Posterior vena cava (tissue), 2 donors: ENCODE measurements at regions not wholly inside any gene's neighbourhood (a gene's known extent, or its start where the extent isn't known, plus 50 kb on each side); places are given as distances from the start of the nearest gene placed in this dataset.
A peak's percentile ranks its signal among the peaks of the same experiment; 100 is the strongest.

Experiments
- DNase-seq: peaks from one replicate; pipeline ENCODE4 v3.0.0-alpha.2; 2020; ENCODE audit warnings: low spot score
- intact Hi-C, 2 donors: fragments of 100-400 bp; cut with DNase I; formaldehyde crosslinking; loops; one replicate each; pipeline versions ENCODE4 v1.14.1 to v1.14.2; 2022 to 2023
- donor health status: DM: yes; HTN: yes; CAD: no.
- donor health status: DM: yes; HTN: yes; CAD: no.

DNA sequence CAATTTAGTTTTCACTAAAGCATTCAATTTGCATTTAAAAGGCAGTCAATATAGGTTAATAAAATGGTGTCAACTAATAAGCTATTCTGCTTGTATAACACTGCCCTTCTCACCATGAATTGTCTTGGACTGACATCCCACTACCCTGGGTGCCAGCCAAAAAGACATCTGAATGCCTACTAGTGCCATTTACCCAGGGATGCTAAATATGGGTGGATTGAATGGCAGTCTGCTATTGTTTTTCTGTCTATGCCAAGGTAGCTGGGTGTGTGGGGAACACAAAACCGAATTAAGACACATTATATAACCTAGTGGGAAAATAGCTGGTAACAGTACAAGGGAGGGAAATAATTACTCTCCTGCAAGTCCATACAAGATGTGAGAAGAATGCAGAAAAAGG is 240.0 kb upstream of the CFAP20DC start:
- DNase-seq, result no peak
- intact Hi-C loops, result no loop called here

DNA sequence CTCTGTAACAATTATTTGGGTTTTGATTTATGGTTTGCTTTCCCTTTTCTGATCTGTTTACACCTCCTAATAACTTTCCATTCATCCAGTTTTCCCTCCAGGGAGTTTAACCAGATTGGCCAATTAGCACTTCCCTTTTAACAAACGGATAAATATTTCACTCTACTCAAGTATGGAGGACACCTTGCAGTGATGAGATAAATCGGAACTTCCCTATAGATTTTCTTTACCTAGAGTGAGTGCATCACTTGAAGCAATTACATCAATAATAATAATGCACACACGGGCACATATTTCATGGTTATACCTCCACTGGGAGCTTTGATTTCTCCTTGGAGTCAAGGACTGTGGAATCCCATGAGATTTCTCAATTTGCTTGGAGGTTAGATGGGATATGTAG is 239.1 kb upstream of the CFAP20DC start:
- intact Hi-C loops, result no loop called here
- no peak for DNase-seq

DNA sequence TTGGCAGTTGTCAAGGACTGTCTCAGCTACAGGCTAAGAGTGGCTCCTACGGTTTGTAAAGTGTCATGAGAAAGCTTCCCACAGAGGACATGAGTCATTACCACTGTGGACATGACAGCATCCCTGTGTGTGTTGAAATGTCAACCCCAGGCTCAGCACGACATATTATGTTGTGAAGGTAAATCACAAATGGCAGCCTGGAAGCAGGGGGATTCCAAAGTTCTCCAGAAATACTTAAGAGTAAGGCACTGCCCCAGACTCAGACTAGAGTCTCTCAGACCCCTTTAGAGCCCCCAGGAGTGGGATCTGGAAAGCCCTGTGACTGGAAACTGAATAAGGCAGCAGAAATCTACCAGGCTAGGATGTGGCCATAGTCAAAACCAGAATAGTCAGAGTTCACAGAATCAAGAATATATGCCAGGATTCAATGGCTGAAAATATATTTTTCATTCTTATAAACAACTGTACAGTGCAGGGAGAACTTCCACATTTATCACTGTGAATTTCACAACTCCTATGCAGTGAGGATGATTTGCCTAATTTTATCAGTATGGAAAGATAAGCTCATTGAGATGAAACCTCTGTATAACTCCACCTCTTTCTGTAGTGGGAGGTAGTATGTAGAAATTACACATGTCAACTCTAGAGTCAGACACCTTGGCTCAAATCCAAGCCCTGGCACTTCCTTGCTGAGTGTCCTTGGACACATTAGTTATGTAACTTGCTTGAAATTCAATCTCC is 237.1 kb upstream of the CFAP20DC start:
- intact Hi-C loops, result no loop called here
- DNase-seq, result peak; percentile 30

DNA sequence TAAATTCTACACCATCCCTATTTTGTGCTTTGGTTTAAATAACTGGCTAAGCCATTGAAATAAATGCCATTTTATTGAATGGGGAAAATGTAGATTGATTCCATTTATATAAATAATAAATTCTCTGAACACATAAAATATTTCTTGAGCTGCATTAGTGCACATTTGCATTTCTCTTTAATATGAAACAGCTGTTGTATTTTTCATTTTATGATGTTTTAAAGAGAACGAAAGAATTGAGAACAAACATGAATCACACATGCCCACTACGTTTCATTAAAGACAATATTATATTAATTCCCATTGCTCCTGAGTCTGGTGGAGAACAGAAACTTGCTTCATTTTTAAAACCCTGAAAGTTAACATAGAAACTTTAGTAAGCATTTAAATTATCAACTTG is 235.7 kb upstream of the CFAP20DC start:
- DNase-seq, result no peak
- intact Hi-C loops, result no loop called here

DNA sequence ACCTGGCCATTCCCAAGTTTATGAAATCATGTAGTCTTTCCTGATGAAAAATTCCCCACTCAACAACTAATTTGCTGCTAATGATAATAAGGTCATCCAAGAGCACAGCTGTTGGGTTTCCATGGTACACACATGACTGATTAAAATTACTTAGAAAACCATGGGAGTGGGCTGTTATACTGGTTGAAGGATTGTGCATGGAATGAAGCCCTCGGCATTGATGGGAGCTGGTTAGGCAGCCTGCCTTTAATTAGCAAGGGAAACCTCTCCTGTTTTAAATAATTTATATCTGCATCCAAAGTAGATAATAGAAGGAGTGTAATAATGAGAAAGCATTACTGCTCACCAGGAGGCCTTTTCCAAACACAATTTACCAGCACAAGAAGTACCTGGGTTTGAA is 235.1 kb upstream of the CFAP20DC start:
- intact Hi-C loops, result no loop called here

DNA sequence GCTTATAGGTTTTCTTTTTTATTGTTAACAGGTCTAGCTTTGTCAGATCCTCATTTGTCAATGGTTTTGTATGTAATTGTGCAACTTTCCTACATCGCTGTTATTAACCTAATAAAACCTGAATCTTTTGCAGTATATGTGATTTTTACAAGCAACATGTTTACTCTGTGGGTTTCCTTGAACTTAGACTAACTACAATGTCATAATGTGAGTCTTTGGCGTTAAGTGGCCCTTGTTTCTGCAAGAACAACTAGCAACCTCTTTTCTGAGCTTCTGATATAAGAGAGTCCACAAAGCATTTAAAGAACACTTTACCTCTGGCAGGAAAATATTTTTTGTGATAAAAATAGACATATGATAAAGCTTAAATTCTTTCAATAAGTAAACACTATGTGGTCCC is 230.3 kb upstream of the CFAP20DC start:
- no peak for DNase-seq
- intact Hi-C loops, result no loop called here

More for the DNA sequence above, 235.1 kb upstream of the CFAP20DC start:
- no peak for DNase-seq

DNA sequence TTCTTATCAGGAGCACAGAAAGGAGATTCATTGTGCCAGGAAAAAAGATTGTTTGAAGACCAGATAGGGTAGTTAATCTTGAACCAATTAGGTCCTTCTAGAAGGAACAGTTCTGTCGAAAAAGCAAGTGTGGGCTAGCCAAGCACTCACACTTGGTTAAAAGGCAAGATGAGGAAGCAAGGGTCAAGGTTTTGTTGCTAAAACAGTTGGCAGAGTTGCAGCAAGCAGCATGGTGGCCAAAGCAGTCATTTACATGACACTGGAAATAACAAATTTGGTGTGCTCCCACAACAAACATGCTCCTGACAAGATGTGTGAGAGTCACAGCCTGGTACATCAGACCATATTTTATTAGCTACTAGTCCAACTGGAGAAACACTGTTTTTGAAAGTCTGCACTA is 228.0 kb upstream of the CFAP20DC start:
- no peak for DNase-seq
- intact Hi-C loops, result no loop called here

DNA sequence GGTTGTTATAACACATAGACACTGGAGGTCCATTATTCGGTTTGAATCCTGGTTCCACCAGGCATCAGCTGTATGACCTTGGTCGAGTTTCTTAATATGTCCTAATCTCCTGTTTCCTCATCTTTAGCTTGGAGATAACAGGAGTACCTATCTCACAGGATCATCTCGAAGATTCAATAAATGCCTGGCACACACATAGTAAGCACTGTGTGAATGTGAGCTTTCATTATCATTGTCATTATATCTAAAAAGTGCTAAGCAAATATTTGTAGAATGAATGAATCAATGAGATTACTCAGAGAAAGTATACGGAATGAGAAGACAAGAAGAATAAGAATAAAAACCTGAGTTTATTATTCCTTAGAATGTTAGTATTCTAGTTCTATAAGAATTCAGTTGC is 227.4 kb upstream of the CFAP20DC start:
- intact Hi-C loops, result no loop called here
- DNase-seq, result no peak

DNA sequence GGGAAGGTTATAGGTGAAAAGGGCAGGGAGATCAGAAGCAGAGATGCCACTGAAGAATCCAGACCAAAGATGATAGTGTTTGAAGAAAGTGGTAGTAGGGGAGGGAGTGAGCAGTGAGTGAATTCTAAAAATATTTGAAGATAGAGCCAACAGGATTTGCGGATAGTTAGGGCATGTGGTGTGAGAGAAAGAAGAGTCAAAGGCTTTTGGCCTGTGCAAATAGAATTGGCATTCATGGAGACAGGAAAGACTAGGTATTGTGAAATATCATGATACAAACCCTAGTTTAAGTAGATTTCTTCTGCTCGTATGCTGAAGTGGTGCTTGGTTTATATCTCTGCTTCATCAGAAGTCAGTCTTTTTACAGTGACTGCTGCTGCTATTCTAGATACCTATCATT is 224.2 kb upstream of the CFAP20DC start:
- intact Hi-C loops, result no loop called here
- DNase-seq, result no peak

DNA sequence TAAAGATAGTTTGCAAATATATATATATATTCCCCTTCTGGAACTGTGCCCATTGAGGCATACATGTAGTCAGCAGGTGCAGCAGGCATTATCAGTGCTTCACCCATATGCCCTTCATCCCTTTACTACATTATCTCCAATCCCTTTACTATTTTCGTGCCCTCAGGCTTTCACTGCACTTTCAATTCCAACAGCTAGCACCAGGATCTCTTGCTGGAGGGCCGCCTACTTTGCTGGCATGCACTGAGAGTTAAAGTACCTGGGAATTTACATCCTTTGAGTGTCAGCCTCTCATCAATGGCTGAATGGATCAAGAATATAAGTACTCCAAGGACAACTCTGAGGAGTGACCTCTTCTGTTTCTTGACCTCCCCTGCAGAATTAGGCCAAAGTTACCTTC is 222.1 kb upstream of the CFAP20DC start:
- DNase-seq, result no peak
- intact Hi-C loops, result no loop called here

DNA sequence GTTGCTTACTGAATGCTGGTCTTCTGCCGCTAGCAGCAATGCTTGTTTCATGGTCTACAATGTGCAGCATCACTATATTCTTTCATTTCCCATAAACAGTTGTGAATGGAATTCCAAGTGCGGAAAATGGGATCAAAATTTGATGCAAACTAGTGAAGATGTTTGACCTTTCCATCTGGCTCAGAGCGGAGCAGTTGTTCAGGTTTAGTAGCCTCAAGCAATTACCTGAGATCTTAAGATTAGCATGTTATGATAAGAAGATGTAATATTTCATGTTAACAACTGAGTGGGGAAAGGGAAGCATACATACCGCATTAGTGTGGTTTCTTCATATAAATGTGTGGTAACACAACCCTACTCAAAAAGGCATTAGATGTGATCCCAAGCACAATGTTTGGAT is 221.1 kb upstream of the CFAP20DC start:
- no peak for DNase-seq
- intact Hi-C loops, result no loop called here

DNA sequence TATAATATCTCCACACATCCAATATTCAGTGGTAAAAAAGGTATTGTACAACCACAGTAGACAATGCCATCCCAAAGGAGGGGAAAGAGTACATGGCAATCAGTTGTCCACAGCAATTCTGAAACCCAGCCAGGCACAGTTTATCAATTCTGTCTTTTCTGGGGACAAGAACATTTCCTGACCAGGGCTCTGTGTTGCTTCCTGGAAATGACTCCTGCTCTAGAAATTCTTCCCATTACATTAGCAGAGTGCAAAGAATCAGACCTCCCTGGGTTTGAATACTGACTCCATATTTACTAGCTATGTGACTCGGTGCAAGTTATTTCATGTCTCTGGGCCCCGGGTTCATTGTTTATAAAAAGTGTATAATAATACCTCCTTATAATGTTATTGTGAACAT is 220.4 kb upstream of the CFAP20DC start:
- no peak for DNase-seq
- intact Hi-C loops, result no loop called here

DNA sequence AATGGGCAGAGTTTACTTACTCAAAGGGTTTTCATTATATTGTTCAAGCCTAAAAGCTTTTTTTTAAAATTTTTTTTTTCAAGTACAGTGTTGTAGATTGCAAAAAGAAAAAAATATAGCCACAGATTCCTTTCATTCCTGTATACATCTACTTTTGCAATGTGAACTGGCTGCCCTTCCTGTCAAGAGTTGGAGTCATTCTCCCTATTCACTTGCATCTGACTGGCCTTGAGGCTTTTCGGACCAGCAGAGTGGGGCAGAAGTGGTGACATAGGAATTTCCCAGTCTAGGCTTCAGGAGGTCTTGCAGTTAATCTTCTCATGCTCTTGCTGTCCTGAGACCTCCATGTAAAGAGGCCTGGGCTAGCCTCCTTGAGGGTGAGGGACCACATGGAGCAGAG is 218.3 kb upstream of the CFAP20DC start:
- no peak for DNase-seq
- intact Hi-C loops, result no loop called here

DNA sequence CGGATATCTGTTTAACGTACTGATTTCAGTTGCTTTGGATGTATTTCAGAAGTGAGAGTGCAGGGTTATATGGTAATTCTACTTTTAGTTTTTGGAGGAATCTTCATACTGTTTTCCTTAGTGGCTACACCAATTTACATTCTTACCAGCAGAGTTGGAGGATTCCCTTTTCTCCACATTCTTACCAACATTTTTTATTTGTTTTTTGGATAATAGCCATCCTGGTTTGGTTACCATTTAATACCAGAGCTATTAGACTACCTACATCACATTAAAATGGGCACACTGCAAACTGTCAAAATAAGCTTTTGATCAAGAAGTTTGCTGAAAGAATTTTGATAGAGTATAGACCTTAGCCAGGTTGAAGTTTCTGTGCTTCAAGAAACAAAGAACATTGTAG is 217.2 kb upstream of the CFAP20DC start:
- DNase-seq, result no peak
- intact Hi-C loops, result no loop called here

DNA sequence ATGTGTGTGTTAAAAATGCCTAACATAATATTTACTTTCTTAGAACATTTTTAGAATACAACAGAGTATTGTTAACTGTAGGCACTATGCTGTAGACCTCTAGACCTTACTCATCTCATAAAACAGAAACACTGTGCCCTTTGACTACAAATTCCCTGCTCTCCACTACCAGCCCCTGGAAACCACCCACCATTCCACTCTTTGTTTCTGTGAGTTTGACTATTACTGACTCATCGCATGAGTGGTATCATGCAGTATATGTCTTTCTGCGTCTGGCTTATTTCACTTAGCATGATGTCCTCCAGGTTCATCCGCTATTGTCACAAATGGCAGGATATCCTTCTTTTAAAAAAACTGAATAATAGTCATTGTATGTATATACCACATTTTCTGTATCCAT is 216.7 kb upstream of the CFAP20DC start:
- intact Hi-C loops, result no loop called here
- no peak for DNase-seq

DNA sequence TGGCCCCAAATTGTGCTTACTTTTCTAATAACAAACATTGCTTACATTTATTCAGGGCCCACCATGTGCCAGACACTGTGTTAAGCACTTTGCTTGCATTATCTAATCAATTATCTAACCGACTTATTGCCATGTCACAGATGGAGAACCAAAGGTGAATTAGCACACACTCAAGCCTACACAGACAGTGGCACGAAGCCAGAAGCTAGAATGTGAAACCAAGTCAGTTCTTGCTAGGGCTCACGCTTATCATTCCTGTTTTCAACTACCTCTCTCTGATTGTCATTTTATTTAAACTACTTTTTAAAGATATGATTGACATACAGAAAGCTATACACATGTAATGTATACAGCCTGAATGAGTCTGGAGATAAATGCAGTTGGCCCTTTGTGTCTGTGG is 215.7 kb upstream of the CFAP20DC start:
- intact Hi-C loops, result no loop called here
- no peak for DNase-seq

DNA sequence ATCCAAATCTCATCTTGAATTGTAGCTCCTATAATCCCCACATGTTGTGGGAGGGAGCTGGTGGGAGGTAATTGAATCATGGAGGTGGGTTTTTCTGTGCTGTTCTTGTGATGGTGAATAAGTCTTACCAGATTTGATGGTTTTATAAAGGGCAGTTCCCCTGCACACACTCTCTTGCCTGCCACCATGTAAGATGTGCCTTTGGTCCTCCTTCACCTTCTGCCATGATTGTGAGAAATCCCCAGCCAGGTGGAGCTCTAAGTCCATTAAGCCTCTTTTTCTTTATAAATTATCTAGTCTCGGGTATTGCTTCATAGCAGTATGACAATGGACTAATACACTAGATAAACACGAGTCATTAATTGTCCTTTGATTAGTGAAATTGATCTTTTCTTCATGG is 214.5 kb upstream of the CFAP20DC start:
- intact Hi-C loops, result no loop called here

DNA sequence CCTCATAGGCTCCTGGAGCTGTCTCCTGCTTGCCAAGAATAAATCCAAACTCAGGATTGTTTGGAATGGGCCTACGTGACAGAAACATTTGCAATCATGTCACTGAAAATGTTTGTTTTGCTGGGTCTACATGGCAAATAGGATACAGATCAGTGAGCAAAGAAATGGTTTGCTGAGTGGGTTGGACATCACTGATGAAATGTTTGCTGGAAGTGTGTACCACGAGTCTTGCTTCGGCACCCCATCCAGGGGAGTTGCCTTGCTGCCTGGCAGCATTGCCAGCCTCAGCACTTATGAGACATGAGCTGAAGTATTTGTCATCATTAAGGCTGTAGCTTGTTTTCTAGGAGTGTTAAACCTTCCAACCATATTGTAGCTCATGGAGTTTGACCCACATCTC is 213.3 kb upstream of the CFAP20DC start:
- DNase-seq, result no peak
- intact Hi-C loops, result no loop called here

More for the DNA sequence above, 214.5 kb upstream of the CFAP20DC start:
- no peak for DNase-seq

DNA sequence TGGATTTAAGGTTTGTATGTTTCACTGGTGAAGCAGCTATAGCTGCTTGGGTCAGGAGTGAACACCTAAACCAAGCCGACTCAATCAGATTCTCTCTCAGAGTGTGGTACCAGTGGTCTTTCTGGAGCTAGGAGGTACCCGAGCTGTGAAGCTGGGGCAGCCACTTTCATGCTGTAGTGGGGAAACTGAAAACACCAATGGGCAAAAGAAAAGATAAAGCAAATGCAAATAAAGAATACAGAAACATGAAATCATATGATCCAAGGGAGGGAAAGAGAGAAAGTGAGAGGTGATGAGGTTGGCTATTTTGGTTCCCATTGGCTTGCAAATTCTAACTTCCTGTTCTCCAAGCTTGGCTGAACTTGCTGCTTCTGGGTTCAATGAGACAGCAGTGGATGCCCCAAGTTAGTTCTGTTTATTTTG is 212.3 kb upstream of the CFAP20DC start:
- no peak for DNase-seq
- intact Hi-C loops, result no loop called here

DNA sequence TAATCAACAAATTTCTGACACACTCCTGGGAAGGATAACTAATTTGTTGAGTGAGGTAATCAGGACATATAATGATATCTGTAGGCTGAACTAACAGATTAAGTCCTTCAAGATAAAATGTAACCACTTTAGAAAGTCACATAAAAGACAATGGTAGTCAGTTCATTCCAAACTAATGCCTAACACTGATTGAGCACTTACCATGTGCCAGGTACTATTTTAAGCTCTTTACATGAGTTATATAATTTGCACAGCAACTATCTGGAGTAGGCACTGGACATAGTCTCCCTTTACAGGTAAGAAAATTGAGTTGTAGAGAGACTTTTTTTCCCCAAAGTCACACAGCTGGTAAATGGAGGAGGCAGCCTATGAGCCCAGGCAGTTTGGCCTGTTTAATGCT is 211.2 kb upstream of the CFAP20DC start:
- intact Hi-C loops, result no loop called here
- DNase-seq, result no peak

DNA sequence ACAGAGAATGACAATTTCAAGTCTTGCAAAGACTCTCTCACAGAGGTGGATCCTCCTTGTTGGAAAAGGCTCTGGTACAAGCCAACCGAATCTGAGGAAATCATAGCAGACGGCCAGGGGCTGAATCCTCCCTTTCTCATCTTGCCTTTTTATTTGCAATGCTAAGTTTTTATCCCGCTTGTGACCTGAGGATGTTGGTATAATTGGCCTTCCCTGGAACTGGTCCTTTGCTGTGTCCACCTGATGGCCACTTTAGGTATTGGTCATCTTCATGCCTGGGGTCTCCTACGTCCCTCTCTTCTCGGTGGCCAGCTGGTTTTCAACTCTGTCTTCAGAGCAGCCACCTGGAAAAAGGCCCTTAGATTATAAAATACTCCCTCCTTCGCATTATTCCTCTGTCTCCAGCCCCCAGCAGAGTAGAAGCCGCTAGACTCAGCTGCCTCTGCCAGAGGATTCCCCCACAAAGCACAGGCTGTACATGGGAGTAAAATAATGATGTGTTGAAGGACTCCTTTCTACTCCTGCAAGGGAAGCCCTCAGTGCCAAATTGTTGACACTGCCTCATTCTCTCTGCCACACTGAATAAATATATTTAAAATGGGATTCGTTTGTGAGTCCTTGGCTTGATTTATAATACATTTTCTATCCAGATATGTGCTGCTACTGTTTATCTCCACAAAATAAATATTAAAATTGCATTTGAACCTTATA is 208.9 kb upstream of the CFAP20DC start:
- DNase-seq, result no peak
- intact Hi-C loops, result no loop called here
